ENCODE measurements at regions not wholly inside any gene's neighbourhood (a gene's known extent, or its start where the extent isn't known, plus 50 kb on each side); places are given as distances from the start of the nearest gene placed in this dataset.

DNA sequence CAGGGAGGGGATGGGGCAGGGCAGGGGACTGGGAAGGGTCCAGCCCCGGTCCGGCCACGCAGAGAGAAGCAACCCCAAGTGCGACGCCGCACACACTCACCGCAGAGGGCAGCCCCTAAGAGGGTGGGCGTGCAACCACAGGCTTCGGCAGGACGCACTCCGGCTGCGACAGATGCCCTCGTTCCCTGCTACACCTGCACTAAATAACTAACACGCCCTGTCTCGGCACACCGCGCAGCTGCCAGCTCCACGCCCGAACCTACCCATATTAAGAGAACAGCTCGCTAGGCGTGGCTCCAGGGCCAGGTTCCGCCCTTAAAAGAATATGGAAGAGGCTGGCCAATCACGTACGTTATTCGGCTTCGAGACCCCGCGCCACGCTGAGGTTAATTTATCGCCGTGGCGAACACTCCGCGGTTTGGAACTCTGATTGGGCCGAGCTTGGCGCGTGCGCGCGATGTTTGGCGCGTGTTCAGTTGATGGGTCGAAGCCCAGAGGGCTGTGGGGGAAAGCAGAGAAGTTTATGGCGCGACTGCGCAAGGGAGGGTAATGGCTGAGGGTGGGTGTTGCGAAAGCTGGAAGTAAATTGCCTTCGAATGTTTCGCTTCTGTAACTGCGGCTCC is 91.1 kb downstream of the OR13A1 start (continued):
- TF ChIP-seq JUN (IDR thresholded peaks at IDR 0.05; ENCODE audit: borderline replicate concordance, low read depth, low read length): no peak
- TF ChIP-seq JUN (CRISPR knock-in tag; IDR thresholded peaks at IDR 0.05; ENCODE audit: borderline replicate concordance): no peak
- TF ChIP-seq, protein P1, sequence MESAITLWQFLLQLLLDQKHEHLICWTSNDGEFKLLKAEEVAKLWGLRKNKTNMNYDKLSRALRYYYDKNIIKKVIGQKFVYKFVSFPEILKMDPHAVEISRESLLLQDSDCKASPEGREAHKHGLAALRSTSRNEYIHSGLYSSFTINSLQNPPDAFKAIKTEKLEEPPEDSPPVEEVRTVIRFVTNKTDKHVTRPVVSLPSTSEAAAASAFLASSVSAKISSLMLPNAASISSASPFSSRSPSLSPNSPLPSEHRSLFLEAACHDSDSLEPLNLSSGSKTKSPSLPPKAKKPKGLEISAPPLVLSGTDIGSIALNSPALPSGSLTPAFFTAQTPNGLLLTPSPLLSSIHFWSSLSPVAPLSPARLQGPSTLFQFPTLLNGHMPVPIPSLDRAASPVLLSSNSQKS (CRISPR knock-in tag; IDR thresholded peaks at IDR 0.05): no peak
- TF ChIP-seq, protein P2, sequence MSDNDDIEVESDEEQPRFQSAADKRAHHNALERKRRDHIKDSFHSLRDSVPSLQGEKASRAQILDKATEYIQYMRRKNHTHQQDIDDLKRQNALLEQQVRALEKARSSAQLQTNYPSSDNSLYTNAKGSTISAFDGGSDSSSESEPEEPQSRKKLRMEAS (CRISPR knock-in tag; IDR thresholded peaks at IDR 0.05): 0 out of 2 replicates have a peak, but pooled peaks have one; percentile 30
- TF ChIP-seq FOSL1 (tag; conservative IDR thresholded peaks at IDR 0.05): no peak
- TF ChIP-seq, protein P3, sequence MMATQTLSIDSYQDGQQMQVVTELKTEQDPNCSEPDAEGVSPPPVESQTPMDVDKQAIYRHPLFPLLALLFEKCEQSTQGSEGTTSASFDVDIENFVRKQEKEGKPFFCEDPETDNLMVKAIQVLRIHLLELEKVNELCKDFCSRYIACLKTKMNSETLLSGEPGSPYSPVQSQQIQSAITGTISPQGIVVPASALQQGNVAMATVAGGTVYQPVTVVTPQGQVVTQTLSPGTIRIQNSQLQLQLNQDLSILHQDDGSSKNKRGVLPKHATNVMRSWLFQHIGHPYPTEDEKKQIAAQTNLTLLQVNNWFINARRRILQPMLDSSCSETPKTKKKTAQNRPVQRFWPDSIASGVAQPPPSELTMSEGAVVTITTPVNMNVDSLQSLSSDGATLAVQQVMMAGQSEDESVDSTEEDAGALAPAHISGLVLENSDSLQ (IDR thresholded peaks at IDR 0.05): 0 out of 2 replicates have a peak, but pooled peaks have one; percentile 23
- TF ChIP-seq NRF1 (conservative IDR thresholded peaks at IDR 0.05 in 1 of 2, IDR thresholded peaks at IDR 0.05 in 1 of 2): peak; percentile 58 to 72
- TF ChIP-seq L3MBTL2 (IDR thresholded peaks at IDR 0.05): peak; percentile 77
- no peak for TF ChIP-seq YBX1 (IDR thresholded peaks at IDR 0.05)
- no peak for TF ChIP-seq ZNF311 (CRISPR knock-in tag; IDR thresholded peaks at IDR 0.05)
- TF ChIP-seq, protein P4, sequence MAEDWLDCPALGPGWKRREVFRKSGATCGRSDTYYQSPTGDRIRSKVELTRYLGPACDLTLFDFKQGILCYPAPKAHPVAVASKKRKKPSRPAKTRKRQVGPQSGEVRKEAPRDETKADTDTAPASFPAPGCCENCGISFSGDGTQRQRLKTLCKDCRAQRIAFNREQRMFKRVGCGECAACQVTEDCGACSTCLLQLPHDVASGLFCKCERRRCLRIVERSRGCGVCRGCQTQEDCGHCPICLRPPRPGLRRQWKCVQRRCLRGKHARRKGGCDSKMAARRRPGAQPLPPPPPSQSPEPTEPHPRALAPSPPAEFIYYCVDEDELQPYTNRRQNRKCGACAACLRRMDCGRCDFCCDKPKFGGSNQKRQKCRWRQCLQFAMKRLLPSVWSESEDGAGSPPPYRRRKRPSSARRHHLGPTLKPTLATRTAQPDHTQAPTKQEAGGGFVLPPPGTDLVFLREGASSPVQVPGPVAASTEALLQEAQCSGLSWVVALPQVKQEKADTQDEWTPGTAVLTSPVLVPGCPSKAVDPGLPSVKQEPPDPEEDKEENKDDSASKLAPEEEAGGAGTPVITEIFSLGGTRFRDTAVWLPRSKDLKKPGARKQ (CRISPR knock-in tag; IDR thresholded peaks at IDR 0.05): peak; percentile 82
- TF ChIP-seq, protein P5, sequence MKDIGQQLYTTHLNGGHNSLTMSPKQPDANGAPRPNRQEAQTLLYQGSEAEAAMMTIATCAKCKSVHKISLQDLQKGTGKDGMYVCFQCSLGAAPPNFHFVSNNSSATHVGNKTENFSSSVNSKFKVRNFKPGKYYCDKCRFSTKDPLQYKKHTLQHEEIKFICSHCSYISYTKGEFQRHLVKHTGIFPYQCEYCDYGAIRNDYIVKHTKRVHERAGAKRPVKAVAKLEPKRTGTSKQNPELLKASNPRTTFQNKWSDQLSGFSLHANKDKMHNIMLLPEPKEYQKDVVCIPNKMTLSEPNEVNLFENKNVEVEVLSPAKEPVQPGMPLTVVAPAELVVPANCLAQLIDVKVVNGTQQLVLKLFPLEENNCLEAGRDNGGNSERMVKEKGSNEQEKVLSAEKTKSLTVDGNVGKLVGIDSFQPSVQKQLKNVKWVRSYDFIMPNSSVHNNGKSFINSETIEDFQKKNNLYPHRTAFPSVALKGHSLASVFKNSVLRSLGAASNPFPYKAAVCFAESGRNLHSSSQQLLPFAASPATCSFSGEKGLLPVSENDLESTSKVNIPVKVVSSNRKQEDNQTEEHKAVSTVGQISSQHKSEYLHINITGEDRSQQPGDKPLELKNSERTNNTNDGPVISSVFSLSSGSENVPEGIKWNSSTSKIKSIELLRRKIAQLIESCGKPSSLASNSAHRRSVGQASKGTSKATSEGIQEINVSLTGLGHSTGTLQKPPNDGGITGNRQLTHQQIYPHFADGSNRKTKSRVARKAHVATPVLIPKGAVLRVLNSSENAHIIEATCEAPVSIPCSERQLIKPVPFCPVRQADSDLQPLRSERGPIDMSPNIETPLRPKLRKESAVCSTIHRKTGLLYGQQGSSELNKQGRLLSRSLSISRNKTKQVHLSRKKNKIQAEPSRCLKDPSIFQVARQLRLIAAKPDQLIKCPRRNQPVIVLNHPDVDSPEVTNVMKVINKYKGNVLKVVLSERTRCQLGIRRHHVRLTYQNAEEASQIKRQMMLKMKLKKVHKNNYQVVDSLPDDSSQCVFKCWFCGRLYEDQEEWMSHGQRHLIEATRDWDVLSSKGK (CRISPR knock-in tag; IDR thresholded peaks at IDR 0.05): no peak
- no peak for TF ChIP-seq SRSF7 (optimal IDR thresholded peaks at IDR 0.05; ENCODE audit: low read depth, low read length)
- TF ChIP-seq HMGN3 (IDR thresholded peaks at IDR 0.05; ENCODE audit: borderline replicate concordance, extremely low read depth, insufficient read length, low read depth, low read length): no peak
- TF ChIP-seq, protein P6, sequence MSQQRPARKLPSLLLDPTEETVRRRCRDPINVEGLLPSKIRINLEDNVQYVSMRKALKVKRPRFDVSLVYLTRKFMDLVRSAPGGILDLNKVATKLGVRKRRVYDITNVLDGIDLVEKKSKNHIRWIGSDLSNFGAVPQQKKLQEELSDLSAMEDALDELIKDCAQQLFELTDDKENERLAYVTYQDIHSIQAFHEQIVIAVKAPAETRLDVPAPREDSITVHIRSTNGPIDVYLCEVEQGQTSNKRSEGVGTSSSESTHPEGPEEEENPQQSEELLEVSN (IDR thresholded peaks at IDR 0.05; ENCODE audit: borderline replicate concordance in 1 of 2, extremely low read depth in 1 of 2, insufficient read depth in 1 of 2, insufficient read length in 1 of 2, low read depth in 1 of 2, low read length in 1 of 2, poor library complexity in 1 of 2, severe bottlenecking in 1 of 2): peak; percentile 48 to 65

Measured in K562 (cell line).